PC-9 (cell line): ENCODE measurements at regions not wholly inside any gene's neighbourhood (a gene's known extent, or its start where the extent isn't known, plus 50 kb on each side); places are given as distances from the start of the nearest gene placed in this dataset.

Experiments
- BruUV-seq: library from RNA; stranded (reverse); fragments of 400-500 nt; replicated peaks from 2 replicates; lab custom pipeline; 2021; lab: Mats Ljungman, UMichigan
- CTCF ChIA-PET: fragments of 300-600 bp; sonication (Branson Sonifier 250); formaldehyde crosslinking; loops from one replicate; lab custom pipeline; 2022; ENCODE audit warnings: antibody characterized with exemption; lab: Charles Lee
- POLR2A ChIA-PET: fragments of 300-600 bp; sonication (Branson Sonifier 250); formaldehyde crosslinking; loops from one replicate; lab custom pipeline; 2022; ENCODE audit warnings: antibody characterized with exemption; ENCODE audit not compliant: unreplicated experiment; lab: Charles Lee
- DNase-seq, 2 experiments: peaks; one replicate each; pipeline versions ENCODE4 v3.0.0 to v3.0.0-alpha.2; 2015 to 2022; ENCODE audit warnings: mixed read lengths in 1 of 2
- H2AFZ ChIP-seq: fragments of 200-600 bp; sonication (generic); 2 replicates; pipeline ENCODE4 v1.8.1; 2017; ENCODE audit warnings: antibody characterized with exemption
- H3F3A ChIP-seq: fragments of 200-600 bp; sonication (generic); 2 replicates; pipeline ENCODE4 v1.8.1; 2017; ENCODE audit warnings: antibody characterized with exemption, mild to moderate bottlenecking, low read depth; ENCODE audit not compliant: insufficient read depth
- H3K27ac ChIP-seq: fragments of 200-600 bp; sonication (generic); 2 replicates; pipeline ENCODE4 v1.6.1; 2016; ENCODE audit warnings: mixed run types
- H3K27me3 ChIP-seq: fragments of 200-600 bp; sonication (generic); 2 replicates; pipeline ENCODE4 v1.6.1; 2016; ENCODE audit warnings: low read depth, mixed run types; ENCODE audit not compliant: insufficient read depth
- H3K36me3 ChIP-seq: fragments of 200-600 bp; sonication (generic); 2 replicates; pipeline ENCODE4 v1.6.1; 2016; ENCODE audit warnings: low read depth, mixed run types
- H3K4me1 ChIP-seq: fragments of 200-600 bp; sonication (generic); replicated peaks from 2 replicates; pipeline ENCODE4 v1.6.1; 2016; ENCODE audit warnings: mixed run types; ENCODE audit not compliant: insufficient read depth
- H3K4me2 ChIP-seq: fragments of 200-600 bp; sonication (generic); 2 replicates; pipeline ENCODE4 v1.6.1; 2017; ENCODE audit warnings: mixed run types
- H3K4me3 ChIP-seq: fragments of 200-600 bp; sonication (generic); 2 replicates; pipeline ENCODE4 v1.6.1; 2016; ENCODE audit warnings: mixed run types
- H3K79me2 ChIP-seq: fragments of 200-600 bp; sonication (generic); 2 replicates; pipeline ENCODE4 v1.6.1; 2017; ENCODE audit warnings: low read depth, mixed run types
- H3K9me2 ChIP-seq: fragments of 200-600 bp; sonication (generic); 2 replicates; pipeline ENCODE4 v1.8.1; 2017; ENCODE audit warnings: mild to moderate bottlenecking; ENCODE audit not compliant: insufficient read depth
- H3K9me3 ChIP-seq: fragments of 200-600 bp; sonication (generic); 2 replicates; pipeline ENCODE4 v1.8.1; 2016; ENCODE audit warnings: low read depth; ENCODE audit not compliant: insufficient read depth
- H4K20me1 ChIP-seq: fragments of 200-600 bp; sonication (generic); 2 replicates; pipeline ENCODE4 v1.8.1; 2017; ENCODE audit not compliant: insufficient read depth
- EZH2 ChIP-seq: fragments of 200-600 bp; sonication (generic); IDR thresholded peaks from 2 replicates; pipeline ENCODE4 v1.8.0; 2017; ENCODE audit warnings: antibody characterized with exemption, low read depth
- intact Hi-C: fragments of 100-400 bp; cut with micrococcal nuclease; formaldehyde crosslinking; loops from one replicate; pipeline ENCODE4 v1.10.0; 2022; ENCODE audit not compliant: unreplicated experiment
- TF ChIP-seq, protein P1 (sequence below): fragments of 200-600 bp; sonication (generic); conservative IDR thresholded peaks from 2 replicates; pipeline ENCODE4 v1.6.1; 2017; ENCODE audit warnings: mixed run types, antibody characterized with exemption, mild to moderate bottlenecking, moderate library complexity

- Histone ChIP-seq H3K4me2 (no peak overlapping the region), H3F3A (no peaks in the 10 kb centered on the region), H3K4me3 (no peak overlapping the region), H3K27ac (no peak overlapping the region), H3K4me1 (no peaks in the 10 kb centered on the region), H3K79me2 (no peaks in the 10 kb centered on the region), H2AFZ (no peak overlapping the region), H3K9me2 (no peaks in the 10 kb centered on the region), H4K20me1 (no peaks in the 10 kb centered on the region), H3K9me3 (no peaks in the 10 kb centered on the region), H3K27me3 (no peaks in the 10 kb centered on the region), H3K36me3 (no peaks in the 10 kb centered on the region)
- POLR2A ChIA-PET: no interaction called here
- no peak for DNase-seq
- no peak for TF ChIP-seq EZH2
- TF ChIP-seq, protein P1, sequence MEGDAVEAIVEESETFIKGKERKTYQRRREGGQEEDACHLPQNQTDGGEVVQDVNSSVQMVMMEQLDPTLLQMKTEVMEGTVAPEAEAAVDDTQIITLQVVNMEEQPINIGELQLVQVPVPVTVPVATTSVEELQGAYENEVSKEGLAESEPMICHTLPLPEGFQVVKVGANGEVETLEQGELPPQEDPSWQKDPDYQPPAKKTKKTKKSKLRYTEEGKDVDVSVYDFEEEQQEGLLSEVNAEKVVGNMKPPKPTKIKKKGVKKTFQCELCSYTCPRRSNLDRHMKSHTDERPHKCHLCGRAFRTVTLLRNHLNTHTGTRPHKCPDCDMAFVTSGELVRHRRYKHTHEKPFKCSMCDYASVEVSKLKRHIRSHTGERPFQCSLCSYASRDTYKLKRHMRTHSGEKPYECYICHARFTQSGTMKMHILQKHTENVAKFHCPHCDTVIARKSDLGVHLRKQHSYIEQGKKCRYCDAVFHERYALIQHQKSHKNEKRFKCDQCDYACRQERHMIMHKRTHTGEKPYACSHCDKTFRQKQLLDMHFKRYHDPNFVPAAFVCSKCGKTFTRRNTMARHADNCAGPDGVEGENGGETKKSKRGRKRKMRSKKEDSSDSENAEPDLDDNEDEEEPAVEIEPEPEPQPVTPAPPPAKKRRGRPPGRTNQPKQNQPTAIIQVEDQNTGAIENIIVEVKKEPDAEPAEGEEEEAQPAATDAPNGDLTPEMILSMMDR: no peak
- no TSS peak for BruUV-seq
- intact Hi-C loops: no loop called here
- CTCF ChIA-PET: no interaction called here
Observed at GRCh38 chr3:165529451-165529850, 307.8 kb downstream of the BCHE start.

DNA sequence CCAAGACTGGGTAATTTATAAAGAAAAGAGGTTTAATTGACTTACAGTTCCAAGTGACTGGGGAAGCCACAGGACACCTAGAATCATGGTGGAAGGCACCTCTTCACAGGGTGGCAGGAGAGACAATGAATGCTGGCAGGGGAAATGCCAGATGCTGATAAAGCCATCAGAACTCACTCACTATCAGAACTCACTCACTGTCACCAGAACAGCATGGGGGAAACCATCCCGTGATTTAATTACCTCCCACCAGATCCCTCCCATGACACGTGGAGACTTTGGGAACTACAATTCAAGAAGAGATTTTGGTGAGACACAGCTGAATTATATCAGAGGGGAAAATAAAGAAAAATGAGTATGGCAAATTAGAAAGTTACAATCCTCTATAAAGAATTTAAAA, 310.9 kb downstream of the BCHE start:
- intact Hi-C loops: no loop called here
- no peak for TF ChIP-seq EZH2
- TF ChIP-seq, protein P1: no peak

DNA sequence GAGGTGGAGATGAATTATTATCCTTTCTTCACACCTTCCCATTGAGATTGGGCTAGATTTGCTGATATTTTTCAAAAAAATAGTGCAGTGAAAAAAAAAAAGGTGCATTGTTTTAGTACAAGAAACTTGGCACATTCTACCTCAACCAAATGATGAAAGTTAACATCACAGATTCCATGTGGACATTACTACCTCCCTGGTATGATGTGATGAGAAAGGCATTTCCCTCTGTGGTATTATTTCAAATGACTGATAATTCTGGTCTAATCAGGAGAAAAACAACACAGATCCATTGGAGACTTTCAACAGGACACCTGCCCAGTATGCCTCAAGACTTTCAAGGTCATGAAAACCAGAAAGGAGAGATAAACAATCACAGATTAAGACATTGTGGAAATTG, 313.4 kb downstream of the BCHE start:
- Histone ChIP-seq H4K20me1 (no peaks in the 10 kb centered on the region), H3K79me2 (no peaks in the 10 kb centered on the region), H3K9me2 (no peaks in the 10 kb centered on the region), H3K4me2 (no peak overlapping the region), H3F3A (no peaks in the 10 kb centered on the region), H3K36me3 (no peaks in the 10 kb centered on the region), H3K4me1 (no peaks in the 10 kb centered on the region), H3K4me3 (no peak overlapping the region), H3K9me3 (no peaks in the 10 kb centered on the region), H3K27ac (no peak overlapping the region), H3K27me3 (no peaks in the 10 kb centered on the region), H2AFZ (no peak overlapping the region)
- BruUV-seq: no TSS peak
- CTCF ChIA-PET: no interaction called here
- no peak for DNase-seq
- TF ChIP-seq, protein P1: no peak
- no peak for TF ChIP-seq EZH2
- intact Hi-C loops: no loop called here
- POLR2A ChIA-PET: no interaction called here

More for the DNA sequence above, 310.9 kb downstream of the BCHE start:
- Histone ChIP-seq H3F3A (no peaks in the 10 kb centered on the region), H3K79me2 (no peaks in the 10 kb centered on the region), H2AFZ (no peak overlapping the region), H3K4me2 (no peak overlapping the region), H3K9me2 (no peaks in the 10 kb centered on the region), H3K36me3 (no peaks in the 10 kb centered on the region), H3K4me3 (no peak overlapping the region), H4K20me1 (no peaks in the 10 kb centered on the region), H3K27ac (no peak overlapping the region), H3K4me1 (no peaks in the 10 kb centered on the region), H3K9me3 (no peaks in the 10 kb centered on the region), H3K27me3 (no peaks in the 10 kb centered on the region)
- POLR2A ChIA-PET: no interaction called here
- DNase-seq: no peak
- CTCF ChIA-PET: no interaction called here
- no TSS peak for BruUV-seq
